Nephron (organoid): ENCODE measurements at regions not wholly inside any gene's neighbourhood (a gene's known extent, or its start where the extent isn't known, plus 50 kb on each side); places are given as distances from the start of the nearest gene placed in this dataset.

Source experiments
- H3K27ac Mint-ChIP-seq, 3 experiments: 2 replicates each; pipeline ENCODE4 v1.8.0; 2020; ENCODE audit warnings: mixed read lengths in 3 of 3, mild to moderate bottlenecking in 2 of 3, moderate library complexity in 1 of 3
- H3K27me3 Mint-ChIP-seq: 2 replicates; pipeline ENCODE4 v1.8.0; 2021; ENCODE audit warnings: low read depth, mild to moderate bottlenecking, moderate library complexity, mixed read lengths
- H3K36me3 Mint-ChIP-seq: 2 replicates; pipeline ENCODE4 v1.8.0; 2020; ENCODE audit warnings: low read depth, mixed read lengths
- H3K4me1 Mint-ChIP-seq: 2 replicates; pipeline ENCODE4 v1.8.0; 2020; ENCODE audit warnings: mixed read lengths
- H3K4me3 Mint-ChIP-seq, 3 experiments: 2 replicates each; pipeline ENCODE4 v1.8.0; 2020; ENCODE audit warnings: mild to moderate bottlenecking in 3 of 3, mixed read lengths in 3 of 3, moderate library complexity in 2 of 3
- H3K9me3 Mint-ChIP-seq: 2 replicates; pipeline ENCODE4 v1.8.0; 2020; ENCODE audit warnings: mixed read lengths
- TF ChIP-seq, protein P1 (sequence below), 3 experiments: fragments of 200-600 bp; sonication (generic); IDR thresholded peaks; one replicate each; pipeline ENCODE4 v1.5.0; 2021; ENCODE audit warnings: antibody characterized with exemption in 3 of 3; ENCODE audit not compliant: unreplicated experiment in 3 of 3

DNA sequence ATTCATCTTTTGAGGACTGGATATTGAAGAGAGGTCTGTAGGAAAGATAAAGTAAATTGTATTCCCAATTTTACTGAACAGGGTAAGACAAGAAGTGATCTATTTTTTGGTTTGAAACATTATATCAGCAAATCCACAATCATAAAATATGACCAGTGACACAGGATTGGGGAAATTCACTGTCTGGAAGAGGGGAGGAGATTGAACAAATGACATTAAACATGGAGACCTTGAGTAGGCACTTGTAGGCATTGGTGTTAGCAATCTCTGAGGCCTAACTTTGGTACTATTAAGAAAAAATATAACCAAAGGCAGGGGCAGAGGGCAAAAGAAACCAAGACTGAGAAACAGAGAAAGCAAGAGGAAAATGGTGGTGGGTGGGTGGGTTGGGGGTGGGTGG is 132.6 kb upstream of the TMEM161B start:
- Mint-ChIP-seq H3K27me3 (peaks cover 7% of the 10 kb centered on the region), H3K36me3 (no peaks in the 10 kb centered on the region), H3K4me1 (peaks cover 16% of the 10 kb centered on the region), H3K4me3 (no peak overlapping the region), H3K9me3 (no peaks in the 10 kb centered on the region), H3K27ac (no peak overlapping the region)
- TF ChIP-seq, protein P1, sequence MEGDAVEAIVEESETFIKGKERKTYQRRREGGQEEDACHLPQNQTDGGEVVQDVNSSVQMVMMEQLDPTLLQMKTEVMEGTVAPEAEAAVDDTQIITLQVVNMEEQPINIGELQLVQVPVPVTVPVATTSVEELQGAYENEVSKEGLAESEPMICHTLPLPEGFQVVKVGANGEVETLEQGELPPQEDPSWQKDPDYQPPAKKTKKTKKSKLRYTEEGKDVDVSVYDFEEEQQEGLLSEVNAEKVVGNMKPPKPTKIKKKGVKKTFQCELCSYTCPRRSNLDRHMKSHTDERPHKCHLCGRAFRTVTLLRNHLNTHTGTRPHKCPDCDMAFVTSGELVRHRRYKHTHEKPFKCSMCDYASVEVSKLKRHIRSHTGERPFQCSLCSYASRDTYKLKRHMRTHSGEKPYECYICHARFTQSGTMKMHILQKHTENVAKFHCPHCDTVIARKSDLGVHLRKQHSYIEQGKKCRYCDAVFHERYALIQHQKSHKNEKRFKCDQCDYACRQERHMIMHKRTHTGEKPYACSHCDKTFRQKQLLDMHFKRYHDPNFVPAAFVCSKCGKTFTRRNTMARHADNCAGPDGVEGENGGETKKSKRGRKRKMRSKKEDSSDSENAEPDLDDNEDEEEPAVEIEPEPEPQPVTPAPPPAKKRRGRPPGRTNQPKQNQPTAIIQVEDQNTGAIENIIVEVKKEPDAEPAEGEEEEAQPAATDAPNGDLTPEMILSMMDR (IDR thresholded peaks at IDR 0.05; ENCODE audit: unreplicated experiment in 3 of 3): no peak

DNA sequence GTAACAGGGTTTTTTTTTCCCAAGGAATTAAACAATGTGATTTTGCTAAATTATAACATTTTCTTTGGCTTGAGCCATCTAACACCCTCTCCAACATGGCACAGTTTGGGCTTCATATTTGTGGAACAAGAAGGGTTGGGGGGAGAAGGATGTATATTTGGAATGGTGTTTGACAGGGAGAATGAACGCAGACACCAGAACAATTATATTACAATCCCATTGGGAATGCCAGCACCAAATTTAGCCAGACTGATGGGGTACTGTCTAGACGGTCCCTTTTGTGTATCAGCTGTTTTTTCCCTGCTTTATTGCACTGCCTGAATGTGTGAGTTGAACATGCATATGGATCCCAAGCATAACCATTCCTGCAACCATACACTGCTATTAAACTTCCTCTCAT is 130.9 kb upstream of the TMEM161B start:
- H3K4me1 Mint-ChIP-seq: peaks cover 16% of the 10 kb centered on the region
- H3K36me3 Mint-ChIP-seq: no peaks in the 10 kb centered on the region
- no peaks in the 10 kb centered on the region for H3K9me3 Mint-ChIP-seq
- H3K4me3 Mint-ChIP-seq: no peak overlapping the region
- peaks cover 9% of the 10 kb centered on the region for H3K27me3 Mint-ChIP-seq
- H3K27ac Mint-ChIP-seq: no peak overlapping the region
- TF ChIP-seq, protein P1 (IDR thresholded peaks at IDR 0.05; ENCODE audit: unreplicated experiment in 3 of 3): no peak

DNA sequence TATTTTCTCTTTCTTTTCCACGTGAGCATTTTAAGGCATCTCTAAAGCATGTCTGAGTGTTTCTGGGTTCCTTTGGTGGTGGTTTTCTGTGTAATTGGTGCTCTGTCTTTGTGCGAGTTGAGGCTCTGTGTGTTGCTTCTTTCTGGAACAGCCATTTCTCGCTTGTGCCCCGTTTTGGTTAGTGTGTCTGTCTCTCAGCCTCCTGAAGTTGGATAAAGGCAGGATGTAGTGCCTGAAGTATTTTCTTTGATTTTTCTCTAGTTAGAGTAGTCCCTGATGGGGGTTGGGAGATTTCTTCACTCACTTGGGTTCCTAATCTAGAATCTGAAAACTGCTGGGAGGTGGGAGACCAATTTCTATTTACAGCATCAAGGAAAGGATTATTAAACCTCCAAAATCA is 129.7 kb upstream of the TMEM161B start:
- Mint-ChIP-seq H3K9me3 (no peaks in the 10 kb centered on the region), H3K4me3 (peak overlapping the region; percentile 4 to 55 (median 44)), H3K27me3 (peaks cover 9% of the 10 kb centered on the region), H3K36me3 (no peaks in the 10 kb centered on the region), H3K4me1 (peaks cover 16% of the 10 kb centered on the region), H3K27ac (peak overlapping the region; percentile 52 to 91 (median 76))
- TF ChIP-seq, protein P1 (IDR thresholded peaks at IDR 0.05; ENCODE audit: unreplicated experiment in 3 of 3): no peak

DNA sequence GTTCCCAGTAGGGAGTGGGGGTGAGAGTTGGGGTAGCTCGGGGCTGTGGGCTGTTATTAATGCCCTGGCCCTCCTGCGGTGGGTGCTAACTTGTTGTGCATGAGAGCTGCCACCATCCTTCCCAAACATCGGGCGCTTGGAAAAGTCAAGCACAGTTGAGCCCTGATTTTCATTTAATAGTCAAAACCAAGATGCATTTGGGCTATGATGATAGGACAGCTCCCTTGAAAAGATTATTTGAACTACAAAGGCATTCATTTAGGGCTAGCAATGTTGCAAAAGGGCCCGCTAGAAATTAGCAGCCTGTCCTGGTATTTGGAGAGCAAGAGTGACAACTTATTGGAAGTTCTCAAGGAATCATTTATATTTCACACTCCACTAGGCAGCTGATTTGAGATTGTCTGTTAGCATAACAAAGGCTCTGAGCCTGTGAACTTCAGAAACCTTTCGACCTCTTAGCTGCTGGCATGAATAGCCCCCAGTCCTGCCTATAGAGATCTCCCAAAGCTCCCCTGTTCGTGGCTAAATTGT is 128.2 kb upstream of the TMEM161B start:
- Mint-ChIP-seq H3K4me3 (no peak overlapping the region), H3K36me3 (no peaks in the 10 kb centered on the region), H3K27me3 (peaks cover 9% of the 10 kb centered on the region), H3K27ac (peak overlapping the region; percentile 48 to 91 (median 52)), H3K9me3 (no peaks in the 10 kb centered on the region), H3K4me1 (peaks cover 16% of the 10 kb centered on the region)
- TF ChIP-seq, protein P1 (IDR thresholded peaks at IDR 0.05; ENCODE audit: unreplicated experiment in 3 of 3): no peak

DNA sequence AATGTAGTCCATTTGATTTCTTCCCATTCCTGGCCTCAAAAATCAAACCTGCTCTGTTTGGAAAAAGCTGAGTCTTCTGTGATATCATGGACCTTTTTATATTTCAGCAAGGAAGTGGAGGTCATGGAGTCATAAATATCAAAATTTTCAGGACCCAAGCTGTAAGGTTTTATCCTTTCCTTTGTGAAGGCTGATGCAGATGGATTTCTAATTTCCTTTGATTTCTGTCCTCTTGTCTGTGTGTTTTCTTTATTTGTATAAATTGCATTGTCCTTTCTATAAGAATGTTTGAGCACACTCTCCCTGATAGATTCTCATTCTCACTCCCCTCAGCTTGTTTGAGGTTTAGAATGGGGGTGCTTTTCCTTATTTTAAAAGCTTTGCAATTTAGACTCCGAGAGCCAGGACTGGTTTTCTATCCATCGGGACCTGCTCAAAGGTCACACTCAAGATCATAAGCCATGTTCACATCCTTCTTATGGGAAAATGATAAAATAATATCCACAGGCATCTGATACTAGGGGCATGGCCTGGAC is 127.4 kb upstream of the TMEM161B start:
- H3K36me3 Mint-ChIP-seq: no peaks in the 10 kb centered on the region
- H3K9me3 Mint-ChIP-seq: no peaks in the 10 kb centered on the region
- peaks cover 9% of the 10 kb centered on the region for H3K27me3 Mint-ChIP-seq
- no peak overlapping the region for H3K4me3 Mint-ChIP-seq
- peaks cover 16% of the 10 kb centered on the region for H3K4me1 Mint-ChIP-seq
- TF ChIP-seq, protein P1 (IDR thresholded peaks at IDR 0.05; ENCODE audit: unreplicated experiment in 3 of 3): no peak
- H3K27ac Mint-ChIP-seq: peak overlapping the region in 2 of 3 experiments; percentile 52 to 91

DNA sequence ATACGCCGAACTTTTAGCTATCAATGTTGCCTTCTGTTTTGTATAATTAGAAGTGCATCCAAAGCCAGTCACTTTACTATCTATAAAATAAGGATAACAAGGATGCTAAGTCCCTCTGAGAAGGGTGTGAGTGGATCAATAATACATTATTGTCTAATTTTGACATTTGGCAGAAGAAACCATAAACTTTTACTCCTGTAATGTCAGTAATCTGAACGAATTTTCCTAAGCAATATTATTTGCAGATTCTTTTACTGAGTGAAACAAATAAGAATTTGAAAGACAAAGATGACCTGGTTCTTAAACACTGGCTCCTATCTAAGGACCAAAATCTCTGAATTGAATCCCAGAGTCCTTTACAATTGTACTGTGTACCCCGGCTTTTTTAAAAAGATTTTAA is 126.6 kb upstream of the TMEM161B start:
- Mint-ChIP-seq H3K4me1 (peaks cover 16% of the 10 kb centered on the region), H3K27ac (no peak overlapping the region), H3K27me3 (peaks cover 9% of the 10 kb centered on the region), H3K36me3 (no peaks in the 10 kb centered on the region), H3K9me3 (no peaks in the 10 kb centered on the region), H3K4me3 (no peak overlapping the region)
- TF ChIP-seq, protein P1 (IDR thresholded peaks at IDR 0.05; ENCODE audit: unreplicated experiment in 3 of 3): no peak
